ENCODE measurements at regions not wholly inside any gene's neighbourhood (a gene's known extent, or its start where the extent isn't known, plus 50 kb on each side); places are given as distances from the start of the nearest gene placed in this dataset.

GRCh38 chr18:73790587-73790986 is 357.0 kb downstream of the FBXO15 start:
- no peaks in the 10 kb centered on the region for H3K36me3 ChIP-seq (ENCODE audit: insufficient read depth, low read length)

GRCh38 chr18:73787316-73787715 is 360.3 kb downstream of the FBXO15 start:
- Histone ChIP-seq H3K4me2 (ENCODE audit: low read depth, low read length, poor library complexity, severe bottlenecking) (no peak overlapping the region), H3K9me3 (ENCODE audit: insufficient read depth, low read depth, low read length) (no peaks in the 10 kb centered on the region), H3K4me3 (ENCODE audit: low read length, poor library complexity, severe bottlenecking) (no peak overlapping the region), H3K9ac (ENCODE audit: low read depth, low read length, poor library complexity, severe bottlenecking) (no peak overlapping the region), H3K27me3 (ENCODE audit: insufficient read depth, low read length, poor library complexity, severe bottlenecking) (no peaks in the 10 kb centered on the region), H3K4me1 (ENCODE audit: insufficient read depth, low read length, poor library complexity, severe bottlenecking) (peaks cover 20% of the 10 kb centered on the region), H3K9me2 (replicated peaks; ENCODE audit: low read depth, low read length) (no peaks in the 10 kb centered on the region), H3F3A (ENCODE audit: low read depth) (no peaks in the 10 kb centered on the region), H2AFZ (ENCODE audit: low read length) (no peak overlapping the region), H3K79me2 (ENCODE audit: insufficient read depth, low read length) (no peaks in the 10 kb centered on the region), H3K36me3 (ENCODE audit: insufficient read depth, low read length) (no peaks in the 10 kb centered on the region), H4K20me1 (ENCODE audit: insufficient read depth, low read length, poor library complexity, severe bottlenecking) (no peaks in the 10 kb centered on the region)
- no peak for TF ChIP-seq CTCF (conservative IDR thresholded peaks at IDR 0.05; ENCODE audit: low read length)
- TF ChIP-seq EZH2phosphoT487 (IDR thresholded peaks at IDR 0.05; ENCODE audit: borderline replicate concordance), result no peak

More at GRCh38 chr18:73790587-73790986, 357.0 kb downstream of the FBXO15 start:
- H3K4me1 ChIP-seq (ENCODE audit: insufficient read depth, low read length, poor library complexity, severe bottlenecking), result peaks cover 18% of the 10 kb centered on the region
- H3K9me2 ChIP-seq (replicated peaks; ENCODE audit: low read depth, low read length), result no peaks in the 10 kb centered on the region
- TF ChIP-seq CTCF (conservative IDR thresholded peaks at IDR 0.05; ENCODE audit: low read length) (no peak), EZH2phosphoT487 (IDR thresholded peaks at IDR 0.05; ENCODE audit: borderline replicate concordance) (no peak)
- H3K9me3 ChIP-seq (ENCODE audit: insufficient read depth, low read depth, low read length), result no peaks in the 10 kb centered on the region
- H3K4me2 ChIP-seq (ENCODE audit: low read depth, low read length, poor library complexity, severe bottlenecking), result no peak overlapping the region
- H3F3A ChIP-seq (ENCODE audit: low read depth), result no peaks in the 10 kb centered on the region
- no peaks in the 10 kb centered on the region for H4K20me1 ChIP-seq (ENCODE audit: insufficient read depth, low read length, poor library complexity, severe bottlenecking)
- no peaks in the 10 kb centered on the region for H3K27me3 ChIP-seq (ENCODE audit: insufficient read depth, low read length, poor library complexity, severe bottlenecking)
- no peak overlapping the region for H2AFZ ChIP-seq (ENCODE audit: low read length)
- no peaks in the 10 kb centered on the region for H3K79me2 ChIP-seq (ENCODE audit: insufficient read depth, low read length)
- no peak overlapping the region for H3K9ac ChIP-seq (ENCODE audit: low read depth, low read length, poor library complexity, severe bottlenecking)
- no peak overlapping the region for H3K4me3 ChIP-seq (ENCODE audit: low read length, poor library complexity, severe bottlenecking)

- H3K9me3 ChIP-seq (ENCODE audit: insufficient read depth, low read depth, low read length), result no peaks in the 10 kb centered on the region
- no peak overlapping the region for H2AFZ ChIP-seq (ENCODE audit: low read length)
- no peaks in the 10 kb centered on the region for H3K9me2 ChIP-seq (replicated peaks; ENCODE audit: low read depth, low read length)
- H3K4me1 ChIP-seq (ENCODE audit: insufficient read depth, low read length, poor library complexity, severe bottlenecking), result peaks cover 11% of the 10 kb centered on the region
- no peaks in the 10 kb centered on the region for H3K79me2 ChIP-seq (ENCODE audit: insufficient read depth, low read length)
- no peak overlapping the region for H3K4me2 ChIP-seq (ENCODE audit: low read depth, low read length, poor library complexity, severe bottlenecking)
- H3K9ac ChIP-seq (ENCODE audit: low read depth, low read length, poor library complexity, severe bottlenecking), result no peak overlapping the region
- H3K4me3 ChIP-seq (ENCODE audit: low read length, poor library complexity, severe bottlenecking), result no peak overlapping the region
- H4K20me1 ChIP-seq (ENCODE audit: insufficient read depth, low read length, poor library complexity, severe bottlenecking), result no peaks in the 10 kb centered on the region
- H3K36me3 ChIP-seq (ENCODE audit: insufficient read depth, low read length), result no peaks in the 10 kb centered on the region
- H3K27me3 ChIP-seq (ENCODE audit: insufficient read depth, low read length, poor library complexity, severe bottlenecking), result no peaks in the 10 kb centered on the region
- no peak for TF ChIP-seq EZH2phosphoT487 (IDR thresholded peaks at IDR 0.05; ENCODE audit: borderline replicate concordance)
- no peak for TF ChIP-seq CTCF (conservative IDR thresholded peaks at IDR 0.05; ENCODE audit: low read length)
- H3F3A ChIP-seq (ENCODE audit: low read depth), result no peaks in the 10 kb centered on the region
Observed at GRCh38 chr18:73785300-73785699, 362.3 kb downstream of the FBXO15 start.

Measured in Loucy (cell line).